HG02884 (cell line): ENCODE measurements at regions not wholly inside any gene's neighbourhood (a gene's known extent, or its start where the extent isn't known, plus 50 kb on each side); places are given as distances from the start of the nearest gene placed in this dataset.

Source experiments
- ATAC-seq: cut with Tn5 transposase; IDR thresholded peaks from one replicate; pipeline ENCODE4 v1.9.1; 2021; ENCODE audit warnings: mild to moderate bottlenecking, moderate library complexity; ENCODE audit not compliant: unreplicated experiment

- ATAC-seq, result no peak
Measured at GRCh38 chr15:58294681-58295254, 137.0 kb upstream of the LIPC start.

DNA sequence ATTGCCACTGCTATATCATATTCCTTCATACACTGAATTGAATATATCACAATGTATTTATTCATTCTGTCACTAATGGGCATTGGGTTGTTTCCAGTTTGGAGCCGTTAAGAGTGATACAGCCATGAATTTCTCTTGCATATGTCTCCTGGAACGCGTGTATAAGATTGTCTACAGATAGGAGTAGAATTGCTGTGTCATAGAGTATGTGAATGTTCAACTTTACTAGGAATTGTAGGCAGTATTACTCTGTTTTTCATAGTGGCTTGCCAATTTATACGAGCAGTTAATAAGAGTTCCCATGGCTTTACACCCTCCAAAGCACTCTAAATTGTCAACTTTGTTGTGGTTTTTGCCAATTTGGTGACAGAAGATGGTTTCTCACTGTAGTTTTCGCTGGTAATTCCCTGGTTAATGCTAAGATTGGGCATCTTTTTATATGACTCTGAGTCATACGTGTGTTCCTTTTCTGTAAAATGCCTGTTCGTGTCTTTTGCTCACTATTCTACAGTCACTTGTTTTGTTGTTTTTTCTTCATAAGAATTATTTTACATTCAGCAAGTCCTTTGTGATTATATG lies 136.1 kb upstream of the LIPC start:
- ATAC-seq, result no peak

DNA sequence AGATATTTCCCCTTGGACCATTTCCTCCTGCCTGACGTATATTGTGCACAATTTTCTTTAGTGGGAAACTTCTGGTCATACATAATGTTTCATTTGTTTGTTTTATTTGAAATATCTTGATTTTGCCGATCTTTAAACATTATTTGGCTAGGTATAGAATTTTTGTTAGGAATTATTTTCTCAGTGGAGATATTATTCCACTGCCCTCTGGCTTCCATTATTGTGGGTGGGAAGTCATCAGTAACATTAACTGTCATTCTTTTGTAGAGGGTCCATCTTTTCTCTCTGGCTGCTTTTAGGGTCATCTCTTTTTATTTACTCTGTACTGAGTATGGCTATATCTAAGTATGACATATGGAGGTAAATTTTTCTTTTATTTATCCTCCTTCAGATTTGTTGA lies 135.5 kb upstream of the LIPC start:
- ATAC-seq, result no peak

DNA sequence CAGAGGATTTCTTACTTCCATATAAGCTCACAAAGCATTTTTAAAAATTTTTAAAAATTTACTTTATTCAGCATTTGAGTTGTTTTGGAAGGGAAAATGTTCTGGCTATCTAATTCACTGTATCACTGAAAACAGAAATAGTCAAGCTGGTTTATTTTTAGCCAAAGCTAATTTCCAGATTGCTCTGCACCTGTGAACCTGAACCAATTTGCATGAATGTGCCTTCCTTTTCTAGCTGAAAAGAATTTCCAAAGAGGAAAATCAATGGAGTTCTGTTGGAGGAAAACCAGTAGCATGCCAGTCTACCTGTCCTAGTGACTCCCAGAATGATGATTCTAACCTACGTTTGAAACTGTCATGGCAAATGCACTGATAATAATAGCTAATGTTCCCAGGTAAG lies 134.2 kb upstream of the LIPC start:
- no peak for ATAC-seq

- no peak for ATAC-seq
Measured at GRCh38 chr15:58298879-58299850, 132.6 kb upstream of the LIPC start.

DNA sequence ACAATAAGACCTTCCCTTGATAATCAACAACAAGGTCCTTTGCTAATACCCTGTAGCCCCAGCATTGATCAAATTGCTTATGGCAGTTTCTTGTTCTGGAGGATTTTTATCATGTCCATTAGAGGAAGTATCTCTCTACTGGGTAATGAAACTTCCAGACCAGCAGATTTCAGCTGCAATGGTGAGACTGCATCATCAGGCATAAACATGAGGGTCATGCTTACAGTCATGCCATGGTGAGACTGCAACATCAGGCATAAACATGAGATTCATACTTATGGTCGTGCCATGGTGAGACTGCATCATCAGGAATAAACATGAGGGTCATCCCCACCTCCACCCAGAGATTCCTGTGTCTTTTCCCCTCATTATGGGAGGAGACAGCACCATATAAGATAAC lies 129.0 kb upstream of the LIPC start:
- no peak for ATAC-seq

GRCh38 chr15:58303236-58303635 lies 128.6 kb upstream of the LIPC start:
- ATAC-seq, result no peak

DNA sequence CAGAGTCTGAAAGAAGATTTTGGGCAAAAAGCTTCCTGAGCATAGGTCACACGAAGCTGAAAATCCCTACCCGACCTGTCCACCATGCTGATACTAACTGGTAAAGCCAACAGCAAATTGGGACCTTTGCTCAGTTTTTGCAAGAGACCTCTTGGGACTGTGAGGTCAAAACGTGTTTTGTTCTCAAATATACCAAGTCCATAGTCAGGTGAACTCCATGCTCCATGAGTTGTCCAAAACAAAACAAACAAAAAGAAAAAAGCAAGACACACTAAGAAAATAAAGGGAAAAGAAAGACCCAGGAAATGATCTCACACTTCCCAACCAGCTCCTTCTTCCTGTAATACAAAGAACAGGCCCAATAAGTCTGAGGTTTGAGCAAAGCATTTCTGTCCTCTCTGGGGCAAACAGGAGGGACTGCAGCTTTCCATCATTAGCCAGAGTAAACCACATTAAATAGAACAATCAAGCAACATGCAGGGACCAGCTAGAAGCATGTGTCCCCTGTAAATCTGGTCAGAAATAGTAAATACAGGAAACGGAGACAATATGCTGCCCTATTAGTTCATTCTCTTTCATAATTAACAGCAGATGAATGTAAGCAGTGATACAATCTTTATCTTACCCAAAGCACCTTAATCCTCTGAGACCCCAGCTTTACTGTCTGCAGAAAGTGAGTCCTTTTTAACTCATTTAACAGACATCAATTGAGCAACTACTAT lies 125.0 kb upstream of the LIPC start:
- no peak for ATAC-seq

GRCh38 chr15:58307313-58307961 lies 124.4 kb upstream of the LIPC start:
- no peak for ATAC-seq

GRCh38 chr15:58308742-58309355 lies 122.9 kb upstream of the LIPC start:
- ATAC-seq, result no peak

DNA sequence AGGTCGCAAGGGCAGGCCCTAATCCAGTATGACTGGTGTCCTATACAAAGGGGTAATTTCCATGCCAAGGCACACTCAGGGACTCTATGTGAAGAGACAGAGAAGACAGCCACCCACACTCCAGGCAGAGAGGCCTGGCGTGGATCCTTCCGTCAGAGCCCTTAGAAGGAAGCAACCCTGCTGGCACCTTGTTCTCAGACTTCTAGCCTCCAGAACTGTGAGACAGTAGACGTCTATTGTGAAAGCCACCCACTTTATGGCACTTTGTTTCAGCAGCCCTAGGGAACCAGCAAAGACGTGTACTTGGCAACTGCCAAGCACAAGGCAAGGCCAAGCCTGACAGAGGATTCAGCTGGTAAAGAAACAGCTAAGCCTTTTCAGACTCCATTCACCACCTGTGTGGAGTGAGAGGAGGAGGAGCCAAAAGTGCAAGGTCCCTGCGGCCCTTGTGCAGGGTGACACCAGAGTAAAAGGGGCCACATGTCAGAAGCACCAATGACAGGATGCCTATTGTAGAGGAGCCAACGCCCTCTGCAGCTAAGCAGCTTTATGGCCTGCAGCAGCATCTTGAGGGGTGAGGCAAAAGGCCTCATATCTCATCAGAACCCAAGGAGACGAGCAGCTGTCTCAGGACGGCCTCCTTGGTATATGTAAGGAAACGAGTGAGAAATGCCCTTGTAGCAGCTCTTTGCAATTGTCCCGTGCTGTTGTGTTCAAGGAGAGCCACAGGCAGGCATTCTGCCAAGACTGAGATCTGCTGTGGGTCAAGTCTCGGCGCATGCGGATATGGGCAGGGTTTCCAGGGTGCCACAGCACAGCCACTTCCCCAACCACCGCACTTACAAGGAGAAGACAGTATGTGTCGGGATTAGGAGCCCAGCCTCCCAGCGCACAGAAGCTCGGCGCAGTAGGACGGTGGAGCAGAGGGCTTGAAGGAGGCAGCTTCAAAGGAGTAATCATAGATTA lies 121.5 kb upstream of the LIPC start:
- ATAC-seq, result no peak

GRCh38 chr15:58311556-58311955 lies 120.2 kb upstream of the LIPC start:
- ATAC-seq, result no peak

- no peak for ATAC-seq
Measured at GRCh38 chr15:58312031-58312430, 119.8 kb upstream of the LIPC start.

- ATAC-seq, result no peak
Measured at GRCh38 chr15:58313304-58313703, 118.5 kb upstream of the LIPC start.

DNA sequence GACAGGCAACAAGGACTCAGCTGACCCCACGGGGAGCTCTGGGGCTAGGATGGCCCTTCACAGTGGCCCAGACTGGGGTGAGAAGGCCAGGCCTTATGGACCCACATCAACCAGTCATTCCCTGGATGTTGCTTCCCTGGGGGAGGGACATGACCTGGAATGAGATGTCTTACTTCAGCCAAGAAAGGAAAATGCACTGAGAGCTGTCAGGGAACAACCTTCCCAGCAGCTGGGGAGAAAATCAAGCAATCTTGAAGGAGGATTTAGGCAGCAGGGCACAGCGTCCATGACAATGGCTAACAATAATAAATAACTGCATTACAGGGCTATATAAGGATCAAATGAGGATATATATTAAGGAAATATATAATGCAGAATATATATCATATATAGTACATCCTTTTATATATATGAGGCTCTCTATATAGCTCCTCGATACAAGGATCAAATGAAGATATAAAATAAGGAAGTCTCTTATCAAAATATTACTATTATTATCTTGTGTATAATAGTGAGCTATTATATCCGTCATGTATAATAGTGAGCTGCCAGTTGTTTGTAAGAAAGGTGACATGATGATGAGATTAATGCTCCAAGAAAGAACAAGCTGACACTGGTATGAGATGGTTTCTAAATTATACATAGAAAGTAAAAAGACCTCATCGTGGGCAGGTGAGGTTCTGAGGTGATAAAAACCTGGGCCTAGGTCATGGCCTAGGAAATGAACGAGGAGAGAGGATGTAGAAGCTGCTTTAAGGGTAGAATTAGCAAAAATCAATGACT lies 117.8 kb upstream of the LIPC start:
- ATAC-seq, result no peak

DNA sequence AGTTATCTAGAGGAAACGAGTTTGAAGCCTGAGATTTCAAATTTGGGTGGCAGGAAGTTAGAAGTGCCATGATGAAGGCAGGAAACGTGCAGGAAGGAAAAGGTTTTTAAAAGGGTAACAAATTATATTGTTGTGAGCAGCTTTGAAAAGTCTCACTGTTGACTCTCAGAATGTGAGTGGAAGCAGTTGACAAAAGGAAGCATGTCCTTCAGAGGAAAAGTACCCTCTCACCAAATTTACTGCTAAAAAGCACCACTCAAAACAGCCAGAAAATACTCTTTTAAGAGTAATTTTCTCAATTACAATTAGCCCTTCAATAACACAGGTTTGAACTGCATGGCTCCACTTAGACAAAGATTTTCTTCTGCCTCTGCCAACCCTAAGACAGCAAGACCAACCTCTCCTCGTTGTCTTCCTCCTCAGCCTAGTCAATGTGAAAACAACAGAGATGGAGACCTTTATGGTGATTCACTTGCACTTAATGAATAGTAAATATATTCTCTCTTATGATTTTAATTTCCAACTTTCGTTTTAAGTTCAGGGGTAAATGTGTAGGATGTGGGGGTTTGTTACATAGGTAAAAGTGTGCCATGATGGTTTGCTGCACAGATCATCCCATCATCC lies 117.1 kb upstream of the LIPC start:
- ATAC-seq, result no peak

GRCh38 chr15:58318517-58318916 lies 113.3 kb upstream of the LIPC start:
- ATAC-seq, result no peak

DNA sequence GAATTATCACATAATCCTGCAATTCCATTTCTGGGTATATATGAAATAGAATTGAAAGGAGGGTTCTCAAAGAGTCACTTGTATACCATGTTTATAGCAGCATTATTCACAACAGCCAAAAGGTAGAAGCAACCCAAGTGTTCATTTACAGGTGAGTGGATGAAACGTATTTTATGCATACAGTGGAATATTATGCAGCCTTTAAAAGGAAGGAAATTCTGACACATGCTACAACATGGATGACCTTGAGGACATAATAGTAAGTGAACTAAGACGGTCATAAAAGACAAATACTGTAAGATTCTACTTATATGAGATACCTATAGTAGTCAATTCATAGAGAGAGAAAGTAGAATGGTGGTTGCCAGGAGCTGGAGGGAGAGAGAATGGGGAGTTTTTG lies 110.8 kb upstream of the LIPC start:
- no peak for ATAC-seq
